H4 (cell line): ENCODE measurements at regions not wholly inside any gene's neighbourhood (a gene's known extent, or its start where the extent isn't known, plus 50 kb on each side); places are given as distances from the start of the nearest gene placed in this dataset.
A peak's percentile ranks its signal among the peaks of the same experiment; 100 is the strongest.

Experiments
- DNase-seq: peaks from one replicate; pipeline ENCODE4 v3.0.0-alpha.2; 2015; ENCODE audit warnings: low spot score

DNA sequence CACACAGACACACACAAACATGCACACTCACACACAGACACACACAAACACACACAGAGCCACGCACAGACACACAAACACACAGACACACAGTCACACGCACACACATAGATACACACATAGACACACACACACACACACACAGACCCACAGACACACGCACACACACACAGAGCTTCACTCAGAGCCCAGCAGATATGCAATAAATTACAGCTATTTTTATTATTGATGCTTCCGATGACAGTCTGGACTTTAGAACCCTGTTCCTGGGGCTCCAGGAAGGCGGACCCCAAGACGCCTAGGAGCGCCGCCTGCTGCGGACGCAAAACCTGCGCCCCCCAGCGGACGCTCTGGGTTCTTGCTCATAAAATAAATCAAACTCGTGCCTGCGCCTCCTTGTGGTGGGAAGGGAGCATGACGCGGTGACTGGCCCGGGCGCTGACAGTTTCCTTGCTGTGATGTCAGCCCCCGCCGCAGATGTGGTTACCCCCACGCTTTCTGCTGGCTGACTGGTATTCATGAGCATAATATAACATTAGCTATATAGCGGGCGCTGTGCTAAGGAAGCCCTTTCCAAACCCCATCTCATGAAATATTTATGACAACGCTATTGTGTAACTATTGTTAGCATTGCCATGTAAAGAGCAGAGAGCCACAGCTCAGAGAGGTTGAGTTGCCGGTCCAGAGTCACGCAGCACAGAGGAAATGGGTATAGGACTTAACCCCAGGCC is 64.4 kb upstream of the TM9SF2 start:
- peak; percentile 60 for DNase-seq

DNA sequence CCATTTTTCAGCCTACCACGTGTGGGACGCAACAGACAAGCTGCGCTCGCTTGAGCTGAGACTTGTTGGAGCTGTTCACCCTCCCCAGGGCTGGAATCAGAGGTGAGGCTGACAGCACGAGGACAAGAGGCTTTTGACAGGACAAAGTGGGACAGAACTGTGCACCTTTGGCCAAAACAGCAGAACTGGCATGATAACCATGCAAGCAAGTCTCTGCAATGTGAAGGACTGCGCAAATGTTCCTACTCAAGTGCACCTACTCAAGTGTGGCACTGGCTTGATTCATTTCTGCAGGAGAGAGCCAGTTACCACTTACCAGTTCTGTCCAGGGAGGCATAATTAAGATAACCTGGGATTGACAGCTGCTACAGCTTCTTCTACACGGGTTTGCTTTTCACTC is 62.2 kb upstream of the TM9SF2 start:
- DNase-seq: no peak

DNA sequence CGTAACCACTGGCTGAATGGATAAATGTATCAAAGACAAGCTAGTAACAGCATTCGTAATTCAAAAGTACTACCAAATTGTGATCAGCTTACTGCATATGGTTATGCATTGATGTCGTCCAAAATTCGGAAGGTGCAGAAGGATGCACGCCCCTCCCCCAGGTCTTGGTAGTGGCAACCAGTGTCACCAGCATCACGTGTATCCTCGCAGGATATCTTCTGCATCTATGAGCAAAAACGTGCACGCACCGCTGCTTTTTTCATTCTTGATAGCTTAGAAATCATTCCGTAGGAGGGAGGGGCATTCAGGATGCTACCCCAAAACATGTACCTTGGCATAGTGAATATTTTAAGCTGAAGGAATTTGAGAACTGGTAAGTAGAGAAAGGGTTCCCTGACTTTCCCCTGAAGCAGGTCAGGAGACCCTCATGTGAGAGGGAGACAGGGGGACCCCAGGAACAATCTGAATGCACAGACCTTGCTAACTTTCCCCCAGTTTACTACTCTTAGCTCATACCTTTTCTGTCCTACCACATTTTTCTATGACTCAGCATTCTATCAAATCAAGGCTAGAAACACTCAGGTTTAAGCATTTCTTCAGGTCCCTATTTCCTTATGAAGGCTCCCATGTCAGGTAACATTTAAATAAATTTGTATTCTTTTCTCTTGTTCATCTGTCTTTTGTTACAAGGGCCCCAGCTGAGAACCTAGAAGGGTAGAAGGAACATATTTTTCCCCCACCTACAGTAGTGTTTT is 61.2 kb upstream of the TM9SF2 start:
- DNase-seq: no peak

DNA sequence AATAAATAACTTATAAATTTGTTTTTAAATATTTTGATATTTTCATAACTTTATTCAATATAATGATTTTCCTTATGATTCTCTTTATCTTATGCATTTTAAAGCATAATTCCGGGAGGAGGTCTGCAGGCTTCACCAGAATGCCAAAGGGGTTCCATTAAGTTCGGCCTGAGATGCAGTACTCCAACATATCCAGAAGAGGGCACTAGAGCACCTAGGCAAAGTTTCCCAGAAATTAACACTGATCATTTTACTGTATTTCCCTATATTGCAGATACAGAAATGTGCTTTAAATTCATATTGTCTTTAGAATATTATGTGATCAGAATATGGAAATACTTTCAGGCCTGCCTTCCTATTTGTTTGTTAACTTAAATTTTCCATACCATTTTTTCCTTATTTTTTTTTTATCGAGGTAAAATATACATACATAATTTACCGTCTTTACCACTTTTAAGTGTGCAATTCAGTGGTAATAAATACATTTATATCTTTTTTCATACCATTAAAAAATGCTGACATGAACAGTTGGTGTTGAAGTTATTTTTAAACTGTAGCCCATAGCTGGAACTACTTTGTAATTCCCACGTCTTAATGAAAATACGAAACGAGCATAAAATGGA is 58.9 kb upstream of the TM9SF2 start:
- DNase-seq: peak; percentile 16

DNA sequence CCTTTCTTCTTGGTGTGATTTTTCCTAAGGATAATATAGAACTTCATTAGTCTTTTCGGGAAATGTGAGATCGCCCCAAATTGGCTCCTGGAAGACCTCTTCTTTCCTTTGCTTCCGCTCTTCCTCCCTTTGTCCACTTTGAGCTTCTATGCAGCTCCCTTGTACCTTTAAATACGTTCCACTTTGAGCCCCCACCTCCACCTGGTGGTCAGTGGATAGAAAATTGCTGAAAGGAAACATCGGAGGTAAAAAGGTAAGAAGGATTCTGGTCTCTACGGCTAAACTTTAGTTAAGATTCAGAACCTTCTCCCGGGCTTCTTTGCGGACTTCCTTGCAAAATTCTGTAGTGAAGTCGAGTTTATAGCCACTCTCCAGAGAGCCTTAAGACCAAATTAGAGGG is 55.0 kb upstream of the TM9SF2 start:
- DNase-seq: no peak

DNA sequence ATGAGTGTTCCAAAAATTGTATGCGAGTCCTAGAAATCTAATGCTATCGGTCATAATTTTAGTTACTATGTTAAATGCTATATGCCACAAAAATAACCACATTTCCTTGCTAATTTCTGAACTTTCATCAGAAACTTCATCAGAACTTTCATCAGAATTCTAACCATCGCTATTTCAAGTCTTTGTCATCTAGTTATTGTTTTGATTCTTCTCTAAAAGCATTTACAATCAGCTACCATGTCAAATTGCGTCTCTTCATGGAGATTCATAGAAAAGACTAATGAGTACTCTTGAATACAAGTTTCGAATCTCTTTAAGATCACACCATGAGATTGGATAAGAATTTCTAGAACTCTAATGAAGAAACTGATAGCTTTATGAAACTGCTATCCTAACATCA is 52.7 kb upstream of the TM9SF2 start:
- DNase-seq: no peak

DNA sequence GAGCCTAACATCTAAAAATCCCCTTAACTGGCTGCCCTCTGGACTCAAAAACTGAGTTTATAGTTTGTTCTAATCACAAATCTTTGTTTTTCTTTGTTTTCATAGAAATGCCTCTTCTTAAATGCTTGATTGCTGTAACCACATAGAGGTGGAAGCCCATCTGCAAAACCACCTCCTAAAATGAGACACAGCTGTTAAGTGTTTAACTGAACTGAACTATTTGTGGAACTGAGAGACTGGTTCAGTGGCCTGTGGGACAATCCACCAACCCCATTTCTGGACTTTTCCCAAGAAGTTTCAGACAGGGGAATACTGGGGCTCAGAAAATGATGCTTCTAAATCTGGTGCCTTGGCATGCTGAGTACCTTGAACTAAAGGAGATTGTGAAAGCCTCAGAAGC is 50.9 kb upstream of the TM9SF2 start:
- no peak for DNase-seq
